HL-60 (cell line): ENCODE measurements at regions not wholly inside any gene's neighbourhood (a gene's known extent, or its start where the extent isn't known, plus 50 kb on each side); places are given as distances from the start of the nearest gene placed in this dataset.

Experiments
- GABPA ChIP-seq: IDR thresholded peaks from 2 replicates; pipeline ENCODE4 v1.6.1; 2012; ENCODE audit warnings: low read depth
- POLR2AphosphoS5 ChIP-seq: IDR thresholded peaks from 2 replicates; pipeline ENCODE4 v1.6.1; 2012; ENCODE audit warnings: low read depth
- TF ChIP-seq, protein P1 (sequence below): IDR thresholded peaks from one replicate; pipeline ENCODE4 v1.5.1; 2011; ENCODE audit warnings: low read length, control low read depth, inconsistent platforms; ENCODE audit not compliant: insufficient read depth
- TF ChIP-seq, protein P2 (sequence below): IDR thresholded peaks from 2 replicates; pipeline ENCODE4 v1.6.1; 2012; ENCODE audit warnings: low read depth; ENCODE audit not compliant: insufficient replicate concordance

DNA sequence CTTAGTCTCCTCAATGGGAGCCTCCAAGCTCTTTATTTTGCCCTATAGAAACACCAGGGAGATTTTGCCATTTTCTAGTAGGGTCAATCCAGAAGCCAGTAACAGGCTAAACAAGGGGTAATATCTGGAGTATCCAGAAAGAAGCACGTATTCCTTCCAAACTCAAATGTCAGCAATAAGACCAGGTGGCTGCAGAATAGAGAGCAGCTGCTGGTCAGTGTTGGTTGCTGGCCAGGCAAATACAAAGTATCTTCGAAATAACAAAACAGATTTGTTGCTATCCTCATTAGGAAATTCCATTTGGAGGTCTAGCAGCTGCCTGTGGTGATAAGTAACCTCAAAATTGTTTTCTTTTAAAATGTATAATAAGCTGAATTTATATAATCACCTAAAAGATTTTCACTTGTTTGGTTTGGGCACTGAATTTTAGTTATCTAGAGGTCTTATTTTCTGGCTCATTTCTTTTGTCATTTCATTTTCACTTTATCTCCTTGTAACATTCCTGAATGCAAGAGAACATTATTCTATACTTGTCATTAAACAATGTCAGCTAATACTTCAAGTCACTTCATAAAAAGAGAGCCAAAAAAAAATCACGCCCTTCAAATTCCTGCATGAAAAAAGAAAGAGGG, 320.6 kb downstream of the DTHD1 start:
- TF ChIP-seq, protein P1, sequence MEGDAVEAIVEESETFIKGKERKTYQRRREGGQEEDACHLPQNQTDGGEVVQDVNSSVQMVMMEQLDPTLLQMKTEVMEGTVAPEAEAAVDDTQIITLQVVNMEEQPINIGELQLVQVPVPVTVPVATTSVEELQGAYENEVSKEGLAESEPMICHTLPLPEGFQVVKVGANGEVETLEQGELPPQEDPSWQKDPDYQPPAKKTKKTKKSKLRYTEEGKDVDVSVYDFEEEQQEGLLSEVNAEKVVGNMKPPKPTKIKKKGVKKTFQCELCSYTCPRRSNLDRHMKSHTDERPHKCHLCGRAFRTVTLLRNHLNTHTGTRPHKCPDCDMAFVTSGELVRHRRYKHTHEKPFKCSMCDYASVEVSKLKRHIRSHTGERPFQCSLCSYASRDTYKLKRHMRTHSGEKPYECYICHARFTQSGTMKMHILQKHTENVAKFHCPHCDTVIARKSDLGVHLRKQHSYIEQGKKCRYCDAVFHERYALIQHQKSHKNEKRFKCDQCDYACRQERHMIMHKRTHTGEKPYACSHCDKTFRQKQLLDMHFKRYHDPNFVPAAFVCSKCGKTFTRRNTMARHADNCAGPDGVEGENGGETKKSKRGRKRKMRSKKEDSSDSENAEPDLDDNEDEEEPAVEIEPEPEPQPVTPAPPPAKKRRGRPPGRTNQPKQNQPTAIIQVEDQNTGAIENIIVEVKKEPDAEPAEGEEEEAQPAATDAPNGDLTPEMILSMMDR, result no peak
- TF ChIP-seq, protein P2, sequence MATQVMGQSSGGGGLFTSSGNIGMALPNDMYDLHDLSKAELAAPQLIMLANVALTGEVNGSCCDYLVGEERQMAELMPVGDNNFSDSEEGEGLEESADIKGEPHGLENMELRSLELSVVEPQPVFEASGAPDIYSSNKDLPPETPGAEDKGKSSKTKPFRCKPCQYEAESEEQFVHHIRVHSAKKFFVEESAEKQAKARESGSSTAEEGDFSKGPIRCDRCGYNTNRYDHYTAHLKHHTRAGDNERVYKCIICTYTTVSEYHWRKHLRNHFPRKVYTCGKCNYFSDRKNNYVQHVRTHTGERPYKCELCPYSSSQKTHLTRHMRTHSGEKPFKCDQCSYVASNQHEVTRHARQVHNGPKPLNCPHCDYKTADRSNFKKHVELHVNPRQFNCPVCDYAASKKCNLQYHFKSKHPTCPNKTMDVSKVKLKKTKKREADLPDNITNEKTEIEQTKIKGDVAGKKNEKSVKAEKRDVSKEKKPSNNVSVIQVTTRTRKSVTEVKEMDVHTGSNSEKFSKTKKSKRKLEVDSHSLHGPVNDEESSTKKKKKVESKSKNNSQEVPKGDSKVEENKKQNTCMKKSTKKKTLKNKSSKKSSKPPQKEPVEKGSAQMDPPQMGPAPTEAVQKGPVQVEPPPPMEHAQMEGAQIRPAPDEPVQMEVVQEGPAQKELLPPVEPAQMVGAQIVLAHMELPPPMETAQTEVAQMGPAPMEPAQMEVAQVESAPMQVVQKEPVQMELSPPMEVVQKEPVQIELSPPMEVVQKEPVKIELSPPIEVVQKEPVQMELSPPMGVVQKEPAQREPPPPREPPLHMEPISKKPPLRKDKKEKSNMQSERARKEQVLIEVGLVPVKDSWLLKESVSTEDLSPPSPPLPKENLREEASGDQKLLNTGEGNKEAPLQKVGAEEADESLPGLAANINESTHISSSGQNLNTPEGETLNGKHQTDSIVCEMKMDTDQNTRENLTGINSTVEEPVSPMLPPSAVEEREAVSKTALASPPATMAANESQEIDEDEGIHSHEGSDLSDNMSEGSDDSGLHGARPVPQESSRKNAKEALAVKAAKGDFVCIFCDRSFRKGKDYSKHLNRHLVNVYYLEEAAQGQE, result no peak
- no peak for TF ChIP-seq POLR2AphosphoS5
- TF ChIP-seq GABPA, result no peak
